ENCODE measurements at regions not wholly inside any gene's neighbourhood (a gene's known extent, or its start where the extent isn't known, plus 50 kb on each side); places are given as distances from the start of the nearest gene placed in this dataset.

- no peak for DNase-seq (ENCODE audit: low read depth, low spot score)
Measured at GRCh38 chr21:40901691-40902090, 54.7 kb upstream of the DSCAM start.

GRCh38 chr21:40902299-40902698, 55.3 kb upstream of the DSCAM start:
- DNase-seq (ENCODE audit: low read depth, low spot score) = no peak

GRCh38 chr21:40902993-40903392, 56.0 kb upstream of the DSCAM start:
- no peak for DNase-seq (ENCODE audit: low read depth, low spot score)

- DNase-seq (ENCODE audit: low read depth, low spot score) = no peak
Measured at GRCh38 chr21:40905251-40905650, 58.3 kb upstream of the DSCAM start.

GRCh38 chr21:40912375-40912774, 65.4 kb upstream of the DSCAM start:
- DNase-seq (ENCODE audit: low read depth, low spot score) = no peak

- no peak for DNase-seq (ENCODE audit: low read depth, low spot score)
Measured at GRCh38 chr21:40915114-40915513, 68.2 kb upstream of the DSCAM start.

- DNase-seq (ENCODE audit: low read depth, low spot score) = no peak
Measured at GRCh38 chr21:40923407-40923806, 76.4 kb upstream of the DSCAM start.

GRCh38 chr21:40923901-40924300, 76.9 kb upstream of the DSCAM start:
- DNase-seq (ENCODE audit: low read depth, low spot score) = no peak

GRCh38 chr21:40924641-40925040, 77.7 kb upstream of the DSCAM start:
- no peak for DNase-seq (ENCODE audit: low read depth, low spot score)

- DNase-seq (ENCODE audit: low read depth, low spot score) = no peak
Measured at GRCh38 chr21:40926238-40926637, 79.3 kb upstream of the DSCAM start.

- no peak for DNase-seq (ENCODE audit: low read depth, low spot score)
Measured at GRCh38 chr21:40929833-40930232, 82.9 kb upstream of the DSCAM start.

- no peak for DNase-seq (ENCODE audit: low read depth, low spot score)
Measured at GRCh38 chr21:40931197-40931596, 84.2 kb upstream of the DSCAM start.

GRCh38 chr21:40936178-40936577, 89.2 kb upstream of the DSCAM start:
- no peak for DNase-seq (ENCODE audit: low read depth, low spot score)

GRCh38 chr21:40936771-40937261, 89.9 kb upstream of the DSCAM start:
- DNase-seq (ENCODE audit: low read depth, low spot score) = no peak

- no peak for DNase-seq (ENCODE audit: low read depth, low spot score)
Measured at GRCh38 chr21:40938078-40938477, 91.1 kb upstream of the DSCAM start.

GRCh38 chr21:40938611-40939010, 91.7 kb upstream of the DSCAM start:
- no peak for DNase-seq (ENCODE audit: low read depth, low spot score)

- DNase-seq (ENCODE audit: low read depth, low spot score) = no peak
Measured at GRCh38 chr21:40947713-40948112, 100.8 kb upstream of the DSCAM start.

- DNase-seq (ENCODE audit: low read depth, low spot score) = no peak
Measured at GRCh38 chr21:40950970-40951369, 104.0 kb upstream of the DSCAM start.

- no peak for DNase-seq (ENCODE audit: low read depth, low spot score)
Measured at GRCh38 chr21:40952551-40953323, 105.8 kb upstream of the DSCAM start.

- DNase-seq (ENCODE audit: low read depth, low spot score) = no peak
Measured at GRCh38 chr21:40964691-40965090, 117.7 kb upstream of the DSCAM start.

- DNase-seq (ENCODE audit: low read depth, low spot score) = no peak
Measured at GRCh38 chr21:40967771-40968170, 120.8 kb upstream of the DSCAM start.

- no peak for DNase-seq (ENCODE audit: low read depth, low spot score)
Measured at GRCh38 chr21:40972151-40972550, 125.2 kb upstream of the DSCAM start.

- no peak for DNase-seq (ENCODE audit: low read depth, low spot score)
Measured at GRCh38 chr21:40976198-40977109, 129.5 kb upstream of the DSCAM start.

Data from activated CD4-positive, CD25-positive, alpha-beta regulatory T cell treated with anti-CD3 and anti-CD28 coated beads, Interleukin-2, amount 50 U/mL, for 16 hours (primary cell).